GM23338 (cell line): ENCODE measurements at regions not wholly inside any gene's neighbourhood (a gene's known extent, or its start where the extent isn't known, plus 50 kb on each side); places are given as distances from the start of the nearest gene placed in this dataset.

Experiments used
- CREB1 ChIP-seq: fragments of 250-450 bp; sonication (Bioruptor Pico); IDR thresholded peaks from 2 replicates; pipeline ENCODE4 v1.5.0; 2020; ENCODE audit warnings: low read depth, mild to moderate bottlenecking, moderate library complexity
- EZH2 ChIP-seq: fragments of 200-600 bp; sonication (generic); IDR thresholded peaks from one replicate; pipeline ENCODE4 v1.8.0; 2017; ENCODE audit warnings: antibody characterized with exemption, mild to moderate bottlenecking, low read depth; ENCODE audit not compliant: unreplicated experiment
- EZH2phosphoT487 ChIP-seq: fragments of 200-600 bp; sonication (generic); IDR thresholded peaks from one replicate; pipeline ENCODE4 v1.8.1; 2018; ENCODE audit warnings: antibody characterized with exemption; ENCODE audit not compliant: unreplicated experiment
- JUNB ChIP-seq: IDR thresholded peaks from one replicate; pipeline ENCODE4 v1.6.1; 2016; ENCODE audit warnings: antibody characterized with exemption; ENCODE audit not compliant: unreplicated experiment
- POLR2AphosphoS5 ChIP-seq: IDR thresholded peaks from 2 replicates; pipeline ENCODE4 v1.6.1; 2016; ENCODE audit warnings: antibody characterized with exemption, low read depth
- STAT1 ChIP-seq: IDR thresholded peaks from one replicate; pipeline ENCODE4 v1.6.1; 2016; ENCODE audit warnings: antibody characterized with exemption; ENCODE audit not compliant: unreplicated experiment
- ZNF331 ChIP-seq: fragments of 250-450 bp; sonication (Bioruptor Pico); IDR thresholded peaks from 2 replicates; pipeline ENCODE4 v1.5.0; 2020; ENCODE audit warnings: low read depth, mild to moderate bottlenecking, moderate library complexity
- TF ChIP-seq, protein P1 (sequence below), 2 experiments: fragments of 200-600 bp in 1 of 2; sonication (generic) in 1 of 2; conservative IDR thresholded peaks; 2 replicates each; pipeline versions ENCODE4 v1.5.1 to v1.6.1; 2016 to 2017; ENCODE audit warnings: antibody characterized with exemption in 2 of 2, low read depth in 2 of 2, mild to moderate bottlenecking in 2 of 2, moderate library complexity in 1 of 2
- TF ChIP-seq, protein P2 (sequence below): IDR thresholded peaks from one replicate; pipeline ENCODE4 v1.6.1; 2018; ENCODE audit warnings: antibody characterized with exemption; ENCODE audit not compliant: unreplicated experiment

DNA sequence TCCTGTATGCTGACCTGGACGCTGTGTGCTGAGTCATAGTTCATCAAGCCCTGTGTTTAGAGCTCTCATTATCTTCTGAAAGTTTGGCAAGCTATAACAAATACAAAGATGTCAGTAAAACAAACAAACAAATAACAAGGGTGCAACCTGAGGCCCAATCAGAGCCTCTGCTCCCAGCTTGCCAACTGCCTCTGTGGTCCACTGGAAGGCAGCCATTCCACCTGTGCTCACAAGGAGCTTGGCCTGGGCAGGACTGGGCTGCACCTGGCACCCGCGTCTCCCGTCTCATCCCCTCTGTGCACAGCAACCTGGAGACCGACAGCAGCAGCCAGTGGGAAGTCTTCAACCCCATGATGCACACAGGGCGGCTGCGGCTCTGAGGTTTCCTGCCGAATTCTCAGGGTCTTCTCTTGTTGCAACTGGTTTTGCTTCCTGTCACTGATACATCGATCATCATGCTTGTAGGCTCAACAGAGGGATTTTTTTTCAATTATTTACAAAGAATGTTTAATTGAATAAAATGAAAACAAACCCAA lies 97.8 kb downstream of the TMEM18 start:
- TF ChIP-seq, protein P1, sequence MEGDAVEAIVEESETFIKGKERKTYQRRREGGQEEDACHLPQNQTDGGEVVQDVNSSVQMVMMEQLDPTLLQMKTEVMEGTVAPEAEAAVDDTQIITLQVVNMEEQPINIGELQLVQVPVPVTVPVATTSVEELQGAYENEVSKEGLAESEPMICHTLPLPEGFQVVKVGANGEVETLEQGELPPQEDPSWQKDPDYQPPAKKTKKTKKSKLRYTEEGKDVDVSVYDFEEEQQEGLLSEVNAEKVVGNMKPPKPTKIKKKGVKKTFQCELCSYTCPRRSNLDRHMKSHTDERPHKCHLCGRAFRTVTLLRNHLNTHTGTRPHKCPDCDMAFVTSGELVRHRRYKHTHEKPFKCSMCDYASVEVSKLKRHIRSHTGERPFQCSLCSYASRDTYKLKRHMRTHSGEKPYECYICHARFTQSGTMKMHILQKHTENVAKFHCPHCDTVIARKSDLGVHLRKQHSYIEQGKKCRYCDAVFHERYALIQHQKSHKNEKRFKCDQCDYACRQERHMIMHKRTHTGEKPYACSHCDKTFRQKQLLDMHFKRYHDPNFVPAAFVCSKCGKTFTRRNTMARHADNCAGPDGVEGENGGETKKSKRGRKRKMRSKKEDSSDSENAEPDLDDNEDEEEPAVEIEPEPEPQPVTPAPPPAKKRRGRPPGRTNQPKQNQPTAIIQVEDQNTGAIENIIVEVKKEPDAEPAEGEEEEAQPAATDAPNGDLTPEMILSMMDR (conservative IDR thresholded peaks at IDR 0.05; ENCODE audit: low read depth in 2 of 2), result no peak
- TF ChIP-seq POLR2AphosphoS5 (no peak), EZH2phosphoT487 (no peak), EZH2 (no peak), ZNF331 (no peak), STAT1 (no peak), CREB1 (CRISPR knock-in tag) (no peak), JUNB (no peak)
- TF ChIP-seq, protein P2, sequence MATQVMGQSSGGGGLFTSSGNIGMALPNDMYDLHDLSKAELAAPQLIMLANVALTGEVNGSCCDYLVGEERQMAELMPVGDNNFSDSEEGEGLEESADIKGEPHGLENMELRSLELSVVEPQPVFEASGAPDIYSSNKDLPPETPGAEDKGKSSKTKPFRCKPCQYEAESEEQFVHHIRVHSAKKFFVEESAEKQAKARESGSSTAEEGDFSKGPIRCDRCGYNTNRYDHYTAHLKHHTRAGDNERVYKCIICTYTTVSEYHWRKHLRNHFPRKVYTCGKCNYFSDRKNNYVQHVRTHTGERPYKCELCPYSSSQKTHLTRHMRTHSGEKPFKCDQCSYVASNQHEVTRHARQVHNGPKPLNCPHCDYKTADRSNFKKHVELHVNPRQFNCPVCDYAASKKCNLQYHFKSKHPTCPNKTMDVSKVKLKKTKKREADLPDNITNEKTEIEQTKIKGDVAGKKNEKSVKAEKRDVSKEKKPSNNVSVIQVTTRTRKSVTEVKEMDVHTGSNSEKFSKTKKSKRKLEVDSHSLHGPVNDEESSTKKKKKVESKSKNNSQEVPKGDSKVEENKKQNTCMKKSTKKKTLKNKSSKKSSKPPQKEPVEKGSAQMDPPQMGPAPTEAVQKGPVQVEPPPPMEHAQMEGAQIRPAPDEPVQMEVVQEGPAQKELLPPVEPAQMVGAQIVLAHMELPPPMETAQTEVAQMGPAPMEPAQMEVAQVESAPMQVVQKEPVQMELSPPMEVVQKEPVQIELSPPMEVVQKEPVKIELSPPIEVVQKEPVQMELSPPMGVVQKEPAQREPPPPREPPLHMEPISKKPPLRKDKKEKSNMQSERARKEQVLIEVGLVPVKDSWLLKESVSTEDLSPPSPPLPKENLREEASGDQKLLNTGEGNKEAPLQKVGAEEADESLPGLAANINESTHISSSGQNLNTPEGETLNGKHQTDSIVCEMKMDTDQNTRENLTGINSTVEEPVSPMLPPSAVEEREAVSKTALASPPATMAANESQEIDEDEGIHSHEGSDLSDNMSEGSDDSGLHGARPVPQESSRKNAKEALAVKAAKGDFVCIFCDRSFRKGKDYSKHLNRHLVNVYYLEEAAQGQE, result no peak
